ENCODE measurements at regions not wholly inside any gene's neighbourhood (a gene's known extent, or its start where the extent isn't known, plus 50 kb on each side); places are given as distances from the start of the nearest gene placed in this dataset.
"Not testable (repeated sequence)": the region's sequence is repeated elsewhere in the genome, so short reads cannot be mapped to it uniquely, and the experiment has no call there.

- DNase-seq: no peak
Measured at GRCh38 chr4:128565054-128565453, 244.4 kb upstream of the JADE1 start.

GRCh38 chr4:128564081-128564630 is 245.3 kb upstream of the JADE1 start:
- no peak for DNase-seq

GRCh38 chr4:128560754-128561495 is 248.6 kb upstream of the JADE1 start:
- no peak for DNase-seq

GRCh38 chr4:128558896-128559679 is 250.4 kb upstream of the JADE1 start:
- no peak for DNase-seq

- DNase-seq: no peak
Measured at GRCh38 chr4:128556756-128557155, 252.7 kb upstream of the JADE1 start.

- DNase-seq: no peak
Measured at GRCh38 chr4:128553686-128554515, 255.6 kb upstream of the JADE1 start.

- no peak for DNase-seq
Measured at GRCh38 chr4:128552586-128552907, 257.0 kb upstream of the JADE1 start.

GRCh38 chr4:128551280-128551679 is 258.2 kb upstream of the JADE1 start:
- no peak for DNase-seq

GRCh38 chr4:128550060-128550459 is 259.4 kb upstream of the JADE1 start:
- DNase-seq: no peak

GRCh38 chr4:128549636-128550035 is 259.9 kb upstream of the JADE1 start:
- no peak for DNase-seq

GRCh38 chr4:128548381-128548780 is 260.8 kb upstream of the PGRMC2 start:
- no peak for DNase-seq

GRCh38 chr4:128544272-128544671 is 256.7 kb upstream of the PGRMC2 start:
- no peak for DNase-seq

- DNase-seq: no peak
Measured at GRCh38 chr4:128543696-128544095, 256.1 kb upstream of the PGRMC2 start.

- no peak for DNase-seq
Measured at GRCh38 chr4:128542047-128542446, 254.4 kb upstream of the PGRMC2 start.

- no peak for DNase-seq
Measured at GRCh38 chr4:128540122-128540521, 252.5 kb upstream of the PGRMC2 start.

GRCh38 chr4:128538111-128538882 is 250.7 kb upstream of the PGRMC2 start:
- no peak for DNase-seq

GRCh38 chr4:128536746-128537145 is 249.1 kb upstream of the PGRMC2 start:
- DNase-seq: no peak

- not testable (repeated sequence) for DNase-seq
Measured at GRCh38 chr4:128535510-128535909, 247.9 kb upstream of the PGRMC2 start.

- no peak for DNase-seq
Measured at GRCh38 chr4:128528793-128529553, 241.4 kb upstream of the PGRMC2 start.

- no peak for DNase-seq
Measured at GRCh38 chr4:128527946-128528576, 240.4 kb upstream of the PGRMC2 start.

GRCh38 chr4:128527351-128527750 is 239.7 kb upstream of the PGRMC2 start:
- DNase-seq: no peak

Data from activated naive CD4-positive, alpha-beta T cell (primary cell).